ENCODE measurements at regions not wholly inside any gene's neighbourhood (a gene's known extent, or its start where the extent isn't known, plus 50 kb on each side); places are given as distances from the start of the nearest gene placed in this dataset.

GRCh38 chr1:87720561-87720960 is 391.9 kb downstream of the LMO4 start:
- H3K4me3 ChIP-seq (ENCODE audit: low read depth in 1 of 5, low read length in 5 of 5) = no peak overlapping the region
- H3K27me3 ChIP-seq (ENCODE audit: control insufficient read depth in 5 of 5, insufficient read depth in 4 of 5, low read length in 5 of 5) = no peaks in the 10 kb centered on the region
- no peaks in the 10 kb centered on the region for H3K9me3 ChIP-seq (ENCODE audit: control insufficient read depth in 5 of 5, low read length in 5 of 5)
- no peak overlapping the region for H3K27ac ChIP-seq (ENCODE audit: low read depth, low read length)
- no peak overlapping the region for H3K9ac ChIP-seq (ENCODE audit: low read length in 5 of 5)
- H3K36me3 ChIP-seq (ENCODE audit: control insufficient read depth in 5 of 5, insufficient read depth in 5 of 5, low read length in 5 of 5) = no peaks in the 10 kb centered on the region
- H3K4me1 ChIP-seq (ENCODE audit: control insufficient read depth in 5 of 5, insufficient read depth in 5 of 5, low read length in 5 of 5) = no peaks in the 10 kb centered on the region

GRCh38 chr1:87723193-87723592 is 394.5 kb downstream of the LMO4 start:
- no peaks in the 10 kb centered on the region for H3K4me1 ChIP-seq (ENCODE audit: control insufficient read depth in 5 of 5, insufficient read depth in 5 of 5, low read length in 5 of 5)
- no peaks in the 10 kb centered on the region for H3K27me3 ChIP-seq (ENCODE audit: control insufficient read depth in 5 of 5, insufficient read depth in 4 of 5, low read length in 5 of 5)
- H3K4me3 ChIP-seq (ENCODE audit: low read depth in 1 of 5, low read length in 5 of 5) = no peak overlapping the region
- H3K9me3 ChIP-seq (ENCODE audit: control insufficient read depth in 5 of 5, low read length in 5 of 5) = no peaks in the 10 kb centered on the region
- no peaks in the 10 kb centered on the region for H3K36me3 ChIP-seq (ENCODE audit: control insufficient read depth in 5 of 5, insufficient read depth in 5 of 5, low read length in 5 of 5)
- H3K27ac ChIP-seq (ENCODE audit: low read depth, low read length) = no peak overlapping the region
- no peak overlapping the region for H3K9ac ChIP-seq (ENCODE audit: low read length in 5 of 5)

- H3K27ac ChIP-seq (ENCODE audit: low read depth, low read length) = no peak overlapping the region
- H3K4me3 ChIP-seq (ENCODE audit: low read depth in 1 of 5, low read length in 5 of 5) = no peak overlapping the region
- no peaks in the 10 kb centered on the region for H3K9me3 ChIP-seq (ENCODE audit: control insufficient read depth in 5 of 5, low read length in 5 of 5)
- no peak overlapping the region for H3K9ac ChIP-seq (ENCODE audit: low read length in 5 of 5)
- no peaks in the 10 kb centered on the region for H3K4me1 ChIP-seq (ENCODE audit: control insufficient read depth in 5 of 5, insufficient read depth in 5 of 5, low read length in 5 of 5)
- H3K36me3 ChIP-seq (ENCODE audit: control insufficient read depth in 5 of 5, insufficient read depth in 5 of 5, low read length in 5 of 5) = no peaks in the 10 kb centered on the region
- H3K27me3 ChIP-seq (ENCODE audit: control insufficient read depth in 5 of 5, insufficient read depth in 4 of 5, low read length in 5 of 5) = no peaks in the 10 kb centered on the region
Measured at GRCh38 chr1:87728169-87728568, 399.5 kb downstream of the LMO4 start.

- Histone ChIP-seq H3K9ac (ENCODE audit: low read length in 5 of 5) (no peak overlapping the region), H3K27me3 (ENCODE audit: control insufficient read depth in 5 of 5, insufficient read depth in 4 of 5, low read length in 5 of 5) (no peaks in the 10 kb centered on the region), H3K36me3 (ENCODE audit: control insufficient read depth in 5 of 5, insufficient read depth in 5 of 5, low read length in 5 of 5) (no peaks in the 10 kb centered on the region), H3K4me1 (ENCODE audit: control insufficient read depth in 5 of 5, insufficient read depth in 5 of 5, low read length in 5 of 5) (no peaks in the 10 kb centered on the region), H3K9me3 (ENCODE audit: control insufficient read depth in 5 of 5, low read length in 5 of 5) (no peaks in the 10 kb centered on the region), H3K4me3 (ENCODE audit: low read depth in 1 of 5, low read length in 5 of 5) (no peak overlapping the region), H3K27ac (ENCODE audit: low read depth, low read length) (no peak overlapping the region)
Measured at GRCh38 chr1:87730274-87731216, 401.9 kb downstream of the LMO4 start.

GRCh38 chr1:87733386-87733785 is 404.7 kb downstream of the LMO4 start:
- no peaks in the 10 kb centered on the region for H3K36me3 ChIP-seq (ENCODE audit: control insufficient read depth in 5 of 5, insufficient read depth in 5 of 5, low read length in 5 of 5)
- no peak overlapping the region for H3K4me3 ChIP-seq (ENCODE audit: low read depth in 1 of 5, low read length in 5 of 5)
- no peaks in the 10 kb centered on the region for H3K4me1 ChIP-seq (ENCODE audit: control insufficient read depth in 5 of 5, insufficient read depth in 5 of 5, low read length in 5 of 5)
- H3K9me3 ChIP-seq (ENCODE audit: control insufficient read depth in 5 of 5, low read length in 5 of 5) = no peaks in the 10 kb centered on the region
- no peaks in the 10 kb centered on the region for H3K27me3 ChIP-seq (ENCODE audit: control insufficient read depth in 5 of 5, insufficient read depth in 4 of 5, low read length in 5 of 5)
- no peak overlapping the region for H3K9ac ChIP-seq (ENCODE audit: low read length in 5 of 5)
- H3K27ac ChIP-seq (ENCODE audit: low read depth, low read length) = no peak overlapping the region

- Histone ChIP-seq H3K9me3 (ENCODE audit: control insufficient read depth in 5 of 5, low read length in 5 of 5) (no peaks in the 10 kb centered on the region), H3K27me3 (ENCODE audit: control insufficient read depth in 5 of 5, insufficient read depth in 4 of 5, low read length in 5 of 5) (no peaks in the 10 kb centered on the region), H3K27ac (ENCODE audit: low read depth, low read length) (no peak overlapping the region), H3K9ac (ENCODE audit: low read length in 5 of 5) (no peak overlapping the region), H3K4me1 (ENCODE audit: control insufficient read depth in 5 of 5, insufficient read depth in 5 of 5, low read length in 5 of 5) (no peaks in the 10 kb centered on the region), H3K36me3 (ENCODE audit: control insufficient read depth in 5 of 5, insufficient read depth in 5 of 5, low read length in 5 of 5) (no peaks in the 10 kb centered on the region), H3K4me3 (ENCODE audit: low read depth in 1 of 5, low read length in 5 of 5) (no peak overlapping the region)
Measured at GRCh38 chr1:87735750-87736149, 407.1 kb downstream of the LMO4 start.

- Histone ChIP-seq H3K9me3 (ENCODE audit: control insufficient read depth in 5 of 5, low read length in 5 of 5) (no peaks in the 10 kb centered on the region), H3K9ac (ENCODE audit: low read length in 5 of 5) (no peak overlapping the region), H3K4me1 (ENCODE audit: control insufficient read depth in 5 of 5, insufficient read depth in 5 of 5, low read length in 5 of 5) (no peaks in the 10 kb centered on the region), H3K36me3 (ENCODE audit: control insufficient read depth in 5 of 5, insufficient read depth in 5 of 5, low read length in 5 of 5) (no peaks in the 10 kb centered on the region), H3K4me3 (ENCODE audit: low read depth in 1 of 5, low read length in 5 of 5) (no peak overlapping the region), H3K27ac (ENCODE audit: low read depth, low read length) (no peak overlapping the region), H3K27me3 (ENCODE audit: control insufficient read depth in 5 of 5, insufficient read depth in 4 of 5, low read length in 5 of 5) (no peaks in the 10 kb centered on the region)
Measured at GRCh38 chr1:87739141-87739540, 410.5 kb downstream of the LMO4 start.

- no peak overlapping the region for H3K27ac ChIP-seq (ENCODE audit: low read depth, low read length)
- H3K9me3 ChIP-seq (ENCODE audit: control insufficient read depth in 5 of 5, low read length in 5 of 5) = no peaks in the 10 kb centered on the region
- no peak overlapping the region for H3K4me3 ChIP-seq (ENCODE audit: low read depth in 1 of 5, low read length in 5 of 5)
- H3K4me1 ChIP-seq (ENCODE audit: control insufficient read depth in 5 of 5, insufficient read depth in 5 of 5, low read length in 5 of 5) = no peaks in the 10 kb centered on the region
- H3K27me3 ChIP-seq (ENCODE audit: control insufficient read depth in 5 of 5, insufficient read depth in 4 of 5, low read length in 5 of 5) = no peaks in the 10 kb centered on the region
- H3K36me3 ChIP-seq (ENCODE audit: control insufficient read depth in 5 of 5, insufficient read depth in 5 of 5, low read length in 5 of 5) = no peaks in the 10 kb centered on the region
- no peak overlapping the region for H3K9ac ChIP-seq (ENCODE audit: low read length in 5 of 5)
Measured at GRCh38 chr1:87739704-87740103, 411.0 kb downstream of the LMO4 start.

GRCh38 chr1:87743256-87743655 is 414.6 kb downstream of the LMO4 start:
- Histone ChIP-seq H3K4me1 (ENCODE audit: control insufficient read depth in 5 of 5, insufficient read depth in 5 of 5, low read length in 5 of 5) (no peaks in the 10 kb centered on the region), H3K9ac (ENCODE audit: low read length in 5 of 5) (no peak overlapping the region), H3K27ac (ENCODE audit: low read depth, low read length) (no peak overlapping the region), H3K27me3 (ENCODE audit: control insufficient read depth in 5 of 5, insufficient read depth in 4 of 5, low read length in 5 of 5) (no peaks in the 10 kb centered on the region), H3K4me3 (ENCODE audit: low read depth in 1 of 5, low read length in 5 of 5) (no peak overlapping the region), H3K9me3 (ENCODE audit: control insufficient read depth in 5 of 5, low read length in 5 of 5) (no peaks in the 10 kb centered on the region), H3K36me3 (ENCODE audit: control insufficient read depth in 5 of 5, insufficient read depth in 5 of 5, low read length in 5 of 5) (no peaks in the 10 kb centered on the region)

GRCh38 chr1:87744056-87744455 is 415.4 kb downstream of the LMO4 start:
- H3K4me3 ChIP-seq (ENCODE audit: low read depth in 1 of 5, low read length in 5 of 5) = no peak overlapping the region

More at GRCh38 chr1:87744056-87744455, 415.4 kb downstream of the LMO4 start:
- H3K9me3 ChIP-seq (ENCODE audit: control insufficient read depth in 5 of 5, low read length in 5 of 5) = no peaks in the 10 kb centered on the region
- H3K36me3 ChIP-seq (ENCODE audit: control insufficient read depth in 5 of 5, insufficient read depth in 5 of 5, low read length in 5 of 5) = no peaks in the 10 kb centered on the region
- no peak overlapping the region for H3K9ac ChIP-seq (ENCODE audit: low read length in 5 of 5)
- no peaks in the 10 kb centered on the region for H3K4me1 ChIP-seq (ENCODE audit: control insufficient read depth in 5 of 5, insufficient read depth in 5 of 5, low read length in 5 of 5)
- H3K27me3 ChIP-seq (ENCODE audit: control insufficient read depth in 5 of 5, insufficient read depth in 4 of 5, low read length in 5 of 5) = no peaks in the 10 kb centered on the region
- H3K27ac ChIP-seq (ENCODE audit: low read depth, low read length) = no peak overlapping the region

All from subcutaneous abdominal adipose tissue (tissue), 5 donors.